H1 (cell line): ENCODE measurements at regions not wholly inside any gene's neighbourhood (a gene's known extent, or its start where the extent isn't known, plus 50 kb on each side); places are given as distances from the start of the nearest gene placed in this dataset.

ENCODE experiments used
- ATF3 ChIP-seq: IDR thresholded peaks from 2 replicates; pipeline ENCODE4 v1.6.1; 2011; ENCODE audit warnings: low read depth, mild to moderate bottlenecking, low read length; ENCODE audit not compliant: insufficient read depth
- JUND ChIP-seq: IDR thresholded peaks from 2 replicates; pipeline ENCODE4 v1.6.1; 2011; ENCODE audit warnings: mild to moderate bottlenecking, improper control_type of control experiment, low read length
- NANOG ChIP-seq: IDR thresholded peaks from 2 replicates; pipeline ENCODE4 v1.6.1; 2011; ENCODE audit warnings: low read length, low read depth, mild to moderate bottlenecking, inconsistent platforms; ENCODE audit not compliant: insufficient read depth, poor library complexity, severe bottlenecking
- POLR2A ChIP-seq, 2 experiments: IDR thresholded peaks; 1 replicate in 1 of 2; 2 replicates in 1 of 2; pipeline ENCODE4 v1.6.1; 2011; ENCODE audit warnings: low read depth in 2 of 2, low read length in 2 of 2, mild to moderate bottlenecking in 2 of 2; ENCODE audit errors: control extremely low read depth in 1 of 2
- POLR2AphosphoS5 ChIP-seq: IDR thresholded peaks from 2 replicates; pipeline ENCODE4 v1.6.1; 2011; ENCODE audit warnings: low read depth, low read length
- SIX5 ChIP-seq: IDR thresholded peaks from 2 replicates; pipeline ENCODE4 v1.6.1; 2011; ENCODE audit warnings: mild to moderate bottlenecking, low read depth, low read length
- SP4 ChIP-seq: IDR thresholded peaks from 2 replicates; pipeline ENCODE4 v1.6.1; 2012; ENCODE audit warnings: low read length, inconsistent platforms
- TBP ChIP-seq: IDR thresholded peaks from 2 replicates; pipeline ENCODE4 v1.6.1; 2011; ENCODE audit warnings: low read depth, low read length, improper control_type of control experiment

GRCh38 chr6:146974351-146974750, 229.9 kb upstream of the STXBP5 start (continued):
- no peak for TF ChIP-seq NANOG
- TF ChIP-seq TBP, result no peak
- TF ChIP-seq JUND, result no peak
- TF ChIP-seq POLR2A (IDR thresholded peaks at IDR 0.05; ENCODE audit: control extremely low read depth in 1 of 2, low read depth in 2 of 2, low read length in 2 of 2), result no peak
- no peak for TF ChIP-seq SIX5
- TF ChIP-seq ATF3, result no peak
- no peak for TF ChIP-seq POLR2AphosphoS5
- no peak for TF ChIP-seq SP4
